CD4-positive, alpha-beta T cell (primary cell): ENCODE measurements at regions not wholly inside any gene's neighbourhood (a gene's known extent, or its start where the extent isn't known, plus 50 kb on each side); places are given as distances from the start of the nearest gene placed in this dataset.

Experiments
- ATAC-seq: fragments of 200-7000 bp; cut with Tn5 transposase; one replicate; pipeline ENCODE4 v1.10.0; 2022; ENCODE audit warnings: mild to moderate bottlenecking; ENCODE audit not compliant: poor library complexity
- CTCF ChIA-PET: fragments of 350-600 bp; sonication (Branson Sonifier 250); formaldehyde crosslinking; loops from one replicate; lab custom pipeline; 2021; ENCODE audit warnings: antibody characterized with exemption, inconsistent platforms; lab: Charles Lee
- POLR2A ChIA-PET: fragments of 350-600 bp; sonication (Branson Sonifier 250); formaldehyde crosslinking; loops from one replicate; lab custom pipeline; 2021; ENCODE audit warnings: antibody characterized with exemption, inconsistent platforms; lab: Charles Lee
- DNase-seq, 14 experiments: peaks; one replicate each; pipeline ENCODE4 v3.0.0-alpha.2; 2013 to 2020; ENCODE audit warnings: mixed read lengths in 2 of 14
- H3K27ac ChIP-seq, 2 donors: one replicate each; pipeline versions ENCODE4 v1.5.1 to v1.7.0; 2013; ENCODE audit warnings: low read length in 2 of 2, low read depth in 1 of 2, mild to moderate bottlenecking in 1 of 2
- H3K27me3 ChIP-seq, 2 experiments: 1 replicate in 1 of 2; 2 replicates in 1 of 2; pipeline versions ENCODE4 v1.6.1 to v1.7.0; 2013; ENCODE audit warnings: low read length in 2 of 2, control low read depth in 1 of 2, mild to moderate bottlenecking in 1 of 2, moderate library complexity in 1 of 2; ENCODE audit not compliant: insufficient read depth in 2 of 2, control insufficient read depth in 1 of 2
- H3K36me3 ChIP-seq: one replicate; pipeline ENCODE4 v1.6.1; 2013; ENCODE audit warnings: low read length, control low read depth; ENCODE audit not compliant: insufficient read depth
- H3K4me1 ChIP-seq: one replicate; pipeline ENCODE4 v1.6.1; 2013; ENCODE audit warnings: low read length, control low read depth; ENCODE audit not compliant: insufficient read depth
- H3K4me3 ChIP-seq: one replicate; pipeline ENCODE4 v1.5.1; 2013; ENCODE audit warnings: mild to moderate bottlenecking, low read length, moderate library complexity
- H3K9me3 ChIP-seq, 2 experiments: 1 replicate in 1 of 2; 2 replicates in 1 of 2; pipeline versions ENCODE4 v1.6.1 to v1.7.0; 2013; ENCODE audit warnings: low read length in 2 of 2, mild to moderate bottlenecking in 2 of 2, control low read depth in 1 of 2, moderate library complexity in 1 of 2; ENCODE audit not compliant: control insufficient read depth in 1 of 2, insufficient read depth in 1 of 2
- H3K27ac Mint-ChIP-seq: one replicate; pipeline ENCODE4 v1.8.0; 2020; ENCODE audit warnings: mixed read lengths
- H3K27me3 Mint-ChIP-seq: one replicate; pipeline ENCODE4 v1.8.0; 2021; ENCODE audit warnings: mixed read lengths
- H3K36me3 Mint-ChIP-seq: one replicate; pipeline ENCODE4 v1.8.0; 2021; ENCODE audit warnings: low read depth, mixed read lengths
- H3K4me1 Mint-ChIP-seq: one replicate; pipeline ENCODE4 v1.8.0; 2021; ENCODE audit warnings: low read depth, mixed read lengths
- H3K4me3 Mint-ChIP-seq: one replicate; pipeline ENCODE4 v1.8.0; 2020; ENCODE audit warnings: mild to moderate bottlenecking, mixed read lengths
- H3K9me3 Mint-ChIP-seq: one replicate; pipeline ENCODE4 v1.8.0; 2020; ENCODE audit warnings: mixed read lengths
- CTCF ChIP-seq: fragments of 200-600 bp; IDR thresholded peaks from one replicate; pipeline ENCODE4 v1.8.0; 2022; ENCODE audit warnings: antibody characterized with exemption, mild to moderate bottlenecking
- intact Hi-C, 2 experiments: fragments of 100-400 bp; cut with DNase I in 1 of 2; cut with micrococcal nuclease in 1 of 2; formaldehyde crosslinking; loops; one replicate each; pipeline versions ENCODE4 v1.15.1 to v1.9.0; 2023 to 2025; cut with DNase I, micrococcal nuclease

GRCh38 chr6:134449004-134449403, 131.1 kb upstream of the SGK1 start:
- Mint-ChIP-seq H3K27me3 (no peaks in the 10 kb centered on the region), H3K9me3 (no peaks in the 10 kb centered on the region), H3K36me3 (no peaks in the 10 kb centered on the region), H3K4me1 (no peaks in the 10 kb centered on the region), H3K4me3 (no peak overlapping the region), H3K27ac (no peak overlapping the region)
- Histone ChIP-seq H3K27ac (no peak overlapping the region), H3K9me3 (no peaks in the 10 kb centered on the region), H3K27me3 (no peaks in the 10 kb centered on the region), H3K4me1 (no peaks in the 10 kb centered on the region), H3K4me3 (no peak overlapping the region), H3K36me3 (no peaks in the 10 kb centered on the region)
- ChIA-PET POLR2A (no interaction called here), CTCF (no interaction called here)
- intact Hi-C loops = no loop called here
- no peak for DNase-seq
- ATAC-seq = no peak
- TF ChIP-seq CTCF = no peak

- Histone ChIP-seq H3K36me3 (no peaks in the 10 kb centered on the region), H3K27me3 (no peaks in the 10 kb centered on the region), H3K4me1 (no peaks in the 10 kb centered on the region), H3K4me3 (no peak overlapping the region), H3K9me3 (no peaks in the 10 kb centered on the region), H3K27ac (no peak overlapping the region)
- Mint-ChIP-seq H3K36me3 (no peaks in the 10 kb centered on the region), H3K4me1 (no peaks in the 10 kb centered on the region), H3K4me3 (no peak overlapping the region), H3K27ac (no peak overlapping the region), H3K9me3 (no peaks in the 10 kb centered on the region), H3K27me3 (no peaks in the 10 kb centered on the region)
- CTCF ChIA-PET = no interaction called here
- TF ChIP-seq CTCF = no peak
- POLR2A ChIA-PET = no interaction called here
- DNase-seq (peak in 2 of 14 experiments; percentile 31 to 49), ATAC-seq (no peak)
- intact Hi-C loops = no loop called here
Measured at GRCh38 chr6:134447883-134448387, 130.0 kb upstream of the SGK1 start.

GRCh38 chr6:134447423-134447822, 129.5 kb upstream of the SGK1 start:
- no peak for ATAC-seq
- no peaks in the 10 kb centered on the region for H3K9me3 ChIP-seq
- H3K36me3 ChIP-seq = no peaks in the 10 kb centered on the region
- no peaks in the 10 kb centered on the region for H3K27me3 Mint-ChIP-seq
- H3K4me3 ChIP-seq = no peak overlapping the region
- H3K4me3 Mint-ChIP-seq = no peak overlapping the region
- no peaks in the 10 kb centered on the region for H3K27me3 ChIP-seq
- H3K27ac ChIP-seq = no peak overlapping the region
- ChIA-PET CTCF (no interaction called here), POLR2A (no interaction called here)
- H3K4me1 Mint-ChIP-seq = no peaks in the 10 kb centered on the region
- no peaks in the 10 kb centered on the region for H3K36me3 Mint-ChIP-seq
- H3K9me3 Mint-ChIP-seq = no peaks in the 10 kb centered on the region
- intact Hi-C loops = no loop called here
- no peaks in the 10 kb centered on the region for H3K4me1 ChIP-seq
- H3K27ac Mint-ChIP-seq = no peak overlapping the region
- TF ChIP-seq CTCF = no peak
- DNase-seq = no peak
